Endothelial cell of umbilical vein (primary cell): ENCODE measurements at regions not wholly inside any gene's neighbourhood (a gene's known extent, or its start where the extent isn't known, plus 50 kb on each side); places are given as distances from the start of the nearest gene placed in this dataset.

ENCODE experiments used
- BruUV-seq: library from RNA; stranded (reverse); fragments of 400-500 nt; replicated peaks from 2 replicates; lab custom pipeline; 2021; lab: Mats Ljungman, UMichigan
- CTCF ChIA-PET: fragments of 300-600, 350-600 bp; sonication (Branson Sonifier 250); formaldehyde crosslinking; loops from one replicate; lab custom pipeline; 2021; ENCODE audit warnings: antibody characterized with exemption, inconsistent platforms; lab: Charles Lee
- POLR2A ChIA-PET: fragments of 300-600, 350-600 bp; sonication (Branson Sonifier 250); formaldehyde crosslinking; loops from one replicate; lab custom pipeline; 2021; ENCODE audit warnings: antibody characterized with exemption, inconsistent platforms; lab: Charles Lee
- DNase-seq: peaks from one replicate; pipeline ENCODE4 v3.0.0-alpha.2; 2011; ENCODE audit warnings: low read depth, low spot score
- FAIRE-seq: peaks from 2 replicates; lab custom pipeline; 2011; peaks lifted over from hg19 to GRCh38; lab: Jason Lieb, UNC
- H2AFZ ChIP-seq: 2 replicates; pipeline ENCODE4 v1.6.0; 2012; ENCODE audit warnings: low read depth, low read length, control low read depth, inconsistent platforms
- H3K27ac ChIP-seq: 2 replicates; pipeline ENCODE4 v1.5.1; 2011; ENCODE audit warnings: low read depth, mild to moderate bottlenecking, control low read depth, low read length, moderate library complexity; ENCODE audit not compliant: insufficient read depth
- H3K27me3 ChIP-seq, 2 experiments: 2 replicates each; pipeline versions ENCODE4 v1.6.0 to v1.6.1; 2011; ENCODE audit warnings: low read length in 2 of 2, mixed read lengths in 1 of 2; ENCODE audit not compliant: control insufficient read depth in 2 of 2, insufficient read depth in 2 of 2
- H3K36me3 ChIP-seq, 2 experiments: 2 replicates in 1 of 2; 3 replicates in 1 of 2; pipeline ENCODE4 v1.5.1; 2011; ENCODE audit warnings: low read length in 2 of 2, mild to moderate bottlenecking in 1 of 2, moderate library complexity in 1 of 2; ENCODE audit not compliant: control insufficient read depth in 2 of 2, insufficient read depth in 2 of 2; ENCODE audit errors: extremely low read depth in 1 of 2
- H3K4me1 ChIP-seq: 3 replicates; pipeline ENCODE4 v1.5.1; 2011; ENCODE audit warnings: mild to moderate bottlenecking, low read length; ENCODE audit not compliant: control insufficient read depth, insufficient read depth; ENCODE audit errors: extremely low read depth
- H3K4me2 ChIP-seq: 2 replicates; pipeline ENCODE4 v1.6.1; 2011; ENCODE audit warnings: low read length, control low read depth, mixed read lengths; ENCODE audit not compliant: insufficient read depth
- H3K4me3 ChIP-seq, 3 experiments: fragments of 200-600 bp in 1 of 3; sonication (generic), shearing (Covaris generic) in 1 of 3; replicated peaks in 1 of 3; 2 replicates each; pipeline ENCODE4 v1.5.1; 2011 to 2016; ENCODE audit warnings: control low read depth in 3 of 3, low read length in 3 of 3, mild to moderate bottlenecking in 2 of 3, inconsistent platforms in 1 of 3, low read depth in 1 of 3, moderate library complexity in 1 of 3; ENCODE audit not compliant: insufficient read depth in 1 of 3
- H3K79me2 ChIP-seq: 2 replicates; pipeline ENCODE4 v1.6.0; 2012; ENCODE audit warnings: low read length, inconsistent platforms; ENCODE audit not compliant: control insufficient read depth, insufficient read depth
- H3K9ac ChIP-seq: replicated peaks from 2 replicates; pipeline ENCODE3; 2011; ENCODE audit warnings: low read length, control low read depth; ENCODE audit not compliant: insufficient read depth; ENCODE audit errors: extremely low read depth
- H3K9me1 ChIP-seq: replicated peaks from 3 replicates; pipeline ENCODE4 v1.6.0; 2011; ENCODE audit warnings: mild to moderate bottlenecking, low read length; ENCODE audit not compliant: control insufficient read depth, insufficient read depth; ENCODE audit errors: extremely low read depth
- H3K9me3 ChIP-seq: replicated peaks from 2 replicates; pipeline ENCODE4 v1.5.1; 2012; ENCODE audit warnings: low read length, inconsistent platforms; ENCODE audit not compliant: control insufficient read depth, insufficient read depth
- H4K20me1 ChIP-seq: replicated peaks from 2 replicates; pipeline ENCODE3; 2011; ENCODE audit warnings: mild to moderate bottlenecking, low read length; ENCODE audit not compliant: control insufficient read depth, insufficient read depth; ENCODE audit errors: extremely low read depth
- CTCF ChIP-seq, 2 donors: IDR thresholded peaks; 1 replicate in 1 of 2; 2 replicates in 1 of 2; pipeline ENCODE4 v1.5.1; 2011; ENCODE audit warnings: low read length in 2 of 2, mild to moderate bottlenecking in 2 of 2, moderate library complexity in 2 of 2, control low read depth in 1 of 2, inconsistent platforms in 1 of 2, low read depth in 1 of 2; ENCODE audit not compliant: insufficient read depth in 1 of 2; ENCODE audit errors: extremely low read depth in 1 of 2
- FOS ChIP-seq: IDR thresholded peaks from 2 replicates; pipeline ENCODE4 v1.6.1; 2011; ENCODE audit warnings: mild to moderate bottlenecking, low read length, moderate library complexity, borderline replicate concordance; ENCODE audit not compliant: insufficient read depth
- GATA2 ChIP-seq: IDR thresholded peaks from 2 replicates; pipeline ENCODE4 v1.7.0; 2011; ENCODE audit warnings: low read depth, mild to moderate bottlenecking, moderate library complexity, mixed read lengths, low read length; ENCODE audit not compliant: insufficient read length, insufficient read depth
- JUN ChIP-seq: IDR thresholded peaks from 2 replicates; pipeline ENCODE4 v1.6.1; 2011; ENCODE audit warnings: borderline replicate concordance, low read depth; ENCODE audit not compliant: insufficient read length, insufficient read depth
- MAX ChIP-seq: IDR thresholded peaks from 2 replicates; pipeline ENCODE4 v1.6.1; 2011; ENCODE audit not compliant: insufficient read depth, insufficient read length
- MYC ChIP-seq: IDR thresholded peaks from one replicate; pipeline ENCODE4 v1.6.1; 2011; ENCODE audit warnings: mild to moderate bottlenecking, low read depth, low read length
- dilution Hi-C: fragments of 300-500 bp; cut with MboI; formaldehyde crosslinking; loops from one replicate; pipeline ENCODE4 v1.15.0; 2019; ENCODE audit warnings: low sequenced_read_pairs; ENCODE audit not compliant: extremely low pct_ligation_motif_present
- intact Hi-C: fragments of 100-400 bp; cut with micrococcal nuclease; formaldehyde crosslinking; loops from one replicate; pipeline ENCODE4 v1.10.0; 2022

GRCh38 chr16:62940569-62940968, 904.3 kb upstream of the CDH8 start:
- no TSS peak for BruUV-seq
- no peaks in the 10 kb centered on the region for H4K20me1 ChIP-seq
- no peak overlapping the region for H3K9ac ChIP-seq
- no peak for DNase-seq
- ChIA-PET CTCF (no interaction called here), POLR2A (no interaction called here)
- dilution Hi-C loops, result no loop called here
- no peaks in the 10 kb centered on the region for H3K4me1 ChIP-seq
- FAIRE-seq, result no peak
- no peak overlapping the region for H3K4me2 ChIP-seq
- no peaks in the 10 kb centered on the region for H3K9me1 ChIP-seq
- no peaks in the 10 kb centered on the region for H3K9me3 ChIP-seq
- no peak overlapping the region for H3K27ac ChIP-seq
- no peak overlapping the region for H2AFZ ChIP-seq
- no peak overlapping the region for H3K4me3 ChIP-seq
- intact Hi-C loops, result no loop called here
- no peaks in the 10 kb centered on the region for H3K27me3 ChIP-seq
- TF ChIP-seq JUN (no peak), GATA2 (no peak), MYC (no peak), CTCF (IDR thresholded peaks at IDR 0.05; ENCODE audit: extremely low read depth in 1 of 2, insufficient read depth in 1 of 2, low read depth in 1 of 2, low read length in 2 of 2) (no peak), MAX (no peak)
- no peaks in the 10 kb centered on the region for H3K36me3 ChIP-seq
- H3K79me2 ChIP-seq, result no peaks in the 10 kb centered on the region

- Histone ChIP-seq H3K27me3 (no peaks in the 10 kb centered on the region), H3K79me2 (no peaks in the 10 kb centered on the region), H3K4me1 (no peaks in the 10 kb centered on the region), H3K9me3 (no peaks in the 10 kb centered on the region), H3K4me2 (no peak overlapping the region), H2AFZ (no peak overlapping the region), H3K4me3 (no peak overlapping the region), H3K9ac (no peak overlapping the region), H3K27ac (no peak overlapping the region), H3K9me1 (no peaks in the 10 kb centered on the region), H3K36me3 (no peaks in the 10 kb centered on the region), H4K20me1 (no peaks in the 10 kb centered on the region)
- dilution Hi-C loops, result no loop called here
- DNase-seq, result no peak
- ChIA-PET POLR2A (no interaction called here), CTCF (no interaction called here)
- FAIRE-seq, result no peak
- no TSS peak for BruUV-seq
- intact Hi-C loops, result no loop called here
- no peak for TF ChIP-seq MYC
- no peak for TF ChIP-seq FOS
- no peak for TF ChIP-seq JUN
These were observed 903.4 kb upstream of the CDH8 start for GRCh38 chr16:62939687-62940086.
